SK-N-MC (cell line): ENCODE measurements at regions not wholly inside any gene's neighbourhood (a gene's known extent, or its start where the extent isn't known, plus 50 kb on each side); places are given as distances from the start of the nearest gene placed in this dataset.

Experiments
- DNase-seq: peaks from one replicate; pipeline ENCODE4 v3.0.0-alpha.2; 2011; ENCODE audit warnings: low read depth, low spot score
- H3K27ac ChIP-seq: fragments of 200-600 bp; sonication (generic); 2 replicates; pipeline ENCODE4 v1.5.1; 2016; ENCODE audit warnings: mixed run types
- H3K36me3 ChIP-seq: fragments of 200-600 bp; sonication (generic); 2 replicates; pipeline ENCODE4 v1.6.1; 2017; ENCODE audit warnings: antibody characterized with exemption, low read length, mixed read lengths; ENCODE audit not compliant: insufficient read depth
- H3K4me3 ChIP-seq: fragments of 200-600 bp; sonication (generic); 2 replicates; pipeline ENCODE4 v1.5.1; 2016
- H3K9ac ChIP-seq: fragments of 200-600 bp; sonication (generic); 2 replicates; pipeline ENCODE4 v1.8.0; 2017; ENCODE audit warnings: mixed run types, mixed read lengths; ENCODE audit not compliant: insufficient read length
- H3K9me3 ChIP-seq: fragments of 200-600 bp; sonication (generic); 2 replicates; pipeline ENCODE4 v1.6.1; 2017; ENCODE audit warnings: low read depth, mild to moderate bottlenecking, antibody characterized with exemption, low read length, moderate library complexity, mixed read lengths
- EZH2 ChIP-seq: fragments of 200-600 bp; sonication (generic); IDR thresholded peaks from one replicate; pipeline ENCODE4 v1.6.1; 2017; ENCODE audit warnings: antibody characterized with exemption
- FOXP2 ChIP-seq: optimal IDR thresholded peaks from 2 replicates; pipeline ENCODE3; 2011; ENCODE audit warnings: mild to moderate bottlenecking, moderate library complexity; ENCODE audit not compliant: insufficient read depth; ENCODE audit errors: extremely low read length, control extremely low read depth
- POLR2AphosphoS5 ChIP-seq: IDR thresholded peaks from 2 replicates; pipeline ENCODE4 v1.6.1; 2012; ENCODE audit warnings: mild to moderate bottlenecking, low read depth, low read length, borderline replicate concordance

DNA sequence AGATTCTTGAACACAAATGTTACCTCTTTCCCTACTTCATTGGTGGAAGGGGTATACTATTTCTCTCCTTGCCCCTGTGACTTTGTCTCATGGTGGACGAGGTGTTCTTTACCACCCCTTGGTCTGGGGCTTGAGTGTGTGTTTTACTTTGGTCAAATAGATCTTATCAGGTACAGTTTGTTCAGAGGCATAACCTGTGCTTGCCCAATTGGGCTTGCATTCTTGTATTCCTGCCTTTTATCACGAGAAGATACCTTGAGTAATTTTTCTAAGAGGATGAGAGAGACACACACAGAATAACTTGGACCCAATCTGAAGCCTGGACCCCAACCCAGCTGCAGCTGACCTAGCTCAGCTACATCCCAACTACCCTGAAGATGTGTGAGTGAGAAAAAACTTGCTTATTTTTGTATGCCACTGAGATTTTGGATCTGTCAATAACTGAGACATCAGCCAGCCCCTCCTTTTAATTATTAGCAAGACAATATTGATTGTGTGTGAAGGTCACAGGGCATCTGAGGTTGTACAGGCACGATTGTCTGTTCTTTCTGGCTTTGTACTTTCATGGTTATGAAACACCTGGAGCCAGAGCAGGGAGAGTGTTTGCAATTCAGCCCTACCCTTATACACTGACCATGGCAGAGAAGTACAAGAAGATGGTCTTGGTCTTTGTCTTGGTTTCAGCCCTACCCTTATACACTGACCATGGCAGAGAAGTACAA, 204.7 kb upstream of the SLC35B3 start:
- H3K9me3 ChIP-seq: no peaks in the 10 kb centered on the region
- TF ChIP-seq POLR2AphosphoS5 (no peak), FOXP2 (no peak), EZH2 (no peak)
- no peak for DNase-seq
- no peaks in the 10 kb centered on the region for H3K36me3 ChIP-seq
- no peak overlapping the region for H3K9ac ChIP-seq
- H3K4me3 ChIP-seq: no peak overlapping the region
- H3K27ac ChIP-seq: no peak overlapping the region

DNA sequence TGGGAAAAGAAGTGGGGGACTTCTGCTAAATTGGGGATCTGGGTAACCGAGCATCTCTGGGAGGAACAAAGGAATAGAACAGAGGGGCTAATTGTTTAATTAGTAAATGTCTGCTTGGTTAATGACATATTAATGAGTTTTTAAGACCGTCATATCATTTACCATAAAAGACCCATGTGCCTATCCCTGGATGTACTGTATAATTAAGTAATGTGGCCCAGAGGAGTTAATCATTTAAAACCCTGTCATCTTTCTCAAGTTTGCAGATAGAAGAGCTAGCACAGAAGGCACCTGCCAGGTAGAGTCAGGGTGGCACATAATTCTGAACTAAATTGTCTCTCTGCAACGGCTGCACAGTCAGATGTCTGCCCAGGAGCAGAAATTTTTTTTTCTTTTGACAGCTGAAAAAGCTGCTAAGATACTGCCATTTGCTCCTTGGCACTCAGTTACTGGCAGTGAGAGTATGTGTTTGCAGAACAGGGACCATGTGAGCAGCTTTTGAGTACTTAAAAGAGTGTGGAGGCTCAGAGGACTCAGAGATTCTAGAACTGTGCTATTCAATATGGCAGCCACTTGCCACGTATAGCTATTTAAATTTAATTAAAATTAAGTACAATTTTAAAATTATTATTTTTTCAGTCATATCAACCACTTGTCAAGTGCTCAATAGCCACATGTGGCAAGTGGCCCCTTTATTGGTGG, 202.7 kb upstream of the SLC35B3 start:
- TF ChIP-seq POLR2AphosphoS5 (no peak), EZH2 (no peak), FOXP2 (no peak)
- DNase-seq: no peak
- no peak overlapping the region for H3K9ac ChIP-seq
- no peak overlapping the region for H3K27ac ChIP-seq
- no peak overlapping the region for H3K4me3 ChIP-seq
- no peaks in the 10 kb centered on the region for H3K9me3 ChIP-seq
- no peaks in the 10 kb centered on the region for H3K36me3 ChIP-seq

GRCh38 chr6:8633762-8634161, 198.4 kb upstream of the SLC35B3 start:
- Histone ChIP-seq H3K4me3 (no peak overlapping the region), H3K9me3 (no peaks in the 10 kb centered on the region)
- no peak for TF ChIP-seq EZH2
- no peak for TF ChIP-seq POLR2AphosphoS5
- TF ChIP-seq FOXP2: no peak

GRCh38 chr6:8628736-8629135, 193.4 kb upstream of the SLC35B3 start:
- no peak overlapping the region for H3K9ac ChIP-seq
- TF ChIP-seq POLR2AphosphoS5 (no peak), EZH2 (no peak), FOXP2 (no peak)
- DNase-seq: no peak
- no peaks in the 10 kb centered on the region for H3K9me3 ChIP-seq
- no peak overlapping the region for H3K4me3 ChIP-seq
- H3K36me3 ChIP-seq: no peaks in the 10 kb centered on the region
- no peak overlapping the region for H3K27ac ChIP-seq

More at GRCh38 chr6:8633762-8634161, 198.4 kb upstream of the SLC35B3 start:
- no peak overlapping the region for H3K9ac ChIP-seq
- DNase-seq: no peak
- H3K36me3 ChIP-seq: no peaks in the 10 kb centered on the region
- no peak overlapping the region for H3K27ac ChIP-seq

DNA sequence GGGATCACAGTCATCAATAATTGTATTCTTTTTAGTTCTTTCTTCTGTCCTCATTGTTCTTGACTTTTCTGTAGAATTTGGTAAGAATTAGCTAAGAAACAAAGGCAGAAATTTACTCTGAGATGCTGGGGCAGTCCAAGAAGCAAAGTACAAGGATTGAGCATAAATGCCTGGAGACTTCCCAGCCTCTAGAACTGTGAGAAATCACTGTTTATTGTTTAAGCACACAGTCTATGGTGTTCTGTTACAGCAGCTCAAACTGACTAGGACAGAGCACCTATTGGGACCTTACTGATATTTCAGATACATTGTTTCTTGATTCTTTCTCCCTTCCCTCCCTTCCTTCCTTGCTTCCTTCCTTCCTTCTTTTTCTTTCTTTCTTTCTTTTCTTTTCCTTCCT, 192.7 kb upstream of the SLC35B3 start:
- no peak overlapping the region for H3K27ac ChIP-seq
- TF ChIP-seq POLR2AphosphoS5 (no peak), FOXP2 (no peak), EZH2 (no peak)
- no peak for DNase-seq
- H3K9ac ChIP-seq: no peak overlapping the region
- H3K36me3 ChIP-seq: no peaks in the 10 kb centered on the region
- H3K9me3 ChIP-seq: no peaks in the 10 kb centered on the region
- no peak overlapping the region for H3K4me3 ChIP-seq

DNA sequence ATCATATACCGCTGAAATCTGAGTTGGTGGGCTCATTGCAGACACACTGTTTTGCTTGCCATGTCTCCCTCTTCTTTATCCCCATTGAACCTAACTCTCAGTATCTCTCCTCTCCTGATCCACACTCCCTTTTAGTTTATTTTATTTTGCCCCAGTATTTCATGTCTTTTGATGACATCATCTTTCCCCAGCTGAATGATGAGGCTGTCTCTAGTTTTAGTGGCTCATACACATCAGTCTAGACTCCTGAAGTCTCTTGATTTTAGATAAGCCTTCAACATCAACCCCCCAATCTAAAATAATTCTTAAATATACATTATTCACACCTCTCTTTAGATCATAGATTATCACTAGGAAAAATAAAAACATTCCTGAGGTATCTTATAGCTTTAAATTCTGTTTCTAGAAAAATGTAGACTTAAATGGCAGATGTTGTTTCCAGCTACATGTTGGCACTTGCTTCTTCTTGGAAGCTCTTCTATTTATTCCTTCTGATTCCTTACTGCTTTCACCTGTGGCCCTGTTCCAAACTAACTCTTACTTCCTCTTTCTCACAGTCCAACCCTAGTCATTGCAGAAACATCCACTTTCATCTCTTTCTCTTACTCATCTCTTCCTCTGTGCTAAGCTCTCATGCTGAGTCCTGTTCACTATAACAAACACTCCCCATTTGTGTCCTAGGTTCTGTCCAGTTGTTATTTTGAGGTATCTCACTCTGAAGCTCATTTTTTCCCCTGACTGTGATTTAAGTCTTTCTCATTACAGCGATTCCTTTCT, 191.9 kb upstream of the SLC35B3 start:
- H3K36me3 ChIP-seq: no peaks in the 10 kb centered on the region
- no peak overlapping the region for H3K9ac ChIP-seq
- TF ChIP-seq POLR2AphosphoS5: no peak
- TF ChIP-seq EZH2: no peak
- no peak for TF ChIP-seq FOXP2
- H3K4me3 ChIP-seq: no peak overlapping the region
- no peak overlapping the region for H3K27ac ChIP-seq
- no peak for DNase-seq
- H3K9me3 ChIP-seq: no peaks in the 10 kb centered on the region

- no peak overlapping the region for H3K27ac ChIP-seq
- no peak overlapping the region for H3K4me3 ChIP-seq
- TF ChIP-seq FOXP2 (no peak), POLR2AphosphoS5 (peak; percentile 35; the same call in 1 of the 2 replicates), EZH2 (no peak)
- H3K9ac ChIP-seq: no peak overlapping the region
- no peaks in the 10 kb centered on the region for H3K36me3 ChIP-seq
- peak; percentile 61 for DNase-seq
- no peaks in the 10 kb centered on the region for H3K9me3 ChIP-seq
Measured at GRCh38 chr6:8624665-8625064, 189.3 kb upstream of the SLC35B3 start.

GRCh38 chr6:8623441-8623840, 188.1 kb upstream of the SLC35B3 start:
- no peaks in the 10 kb centered on the region for H3K9me3 ChIP-seq
- TF ChIP-seq POLR2AphosphoS5: no peak
- no peak for TF ChIP-seq EZH2
- TF ChIP-seq FOXP2: no peak
- H3K4me3 ChIP-seq: no peak overlapping the region
- no peak overlapping the region for H3K9ac ChIP-seq
- no peak for DNase-seq
- H3K27ac ChIP-seq: no peak overlapping the region
- no peaks in the 10 kb centered on the region for H3K36me3 ChIP-seq
